ENCODE measurements at regions not wholly inside any gene's neighbourhood (a gene's known extent, or its start where the extent isn't known, plus 50 kb on each side); places are given as distances from the start of the nearest gene placed in this dataset.

- H2BK20ac ChIP-seq (ENCODE audit: low read depth, low read length), result no peak overlapping the region
- no peak overlapping the region for H2AK5ac ChIP-seq (ENCODE audit: low read depth, low read length)
- H2AFZ ChIP-seq (replicated peaks; ENCODE audit: low read length, poor library complexity), result no peak overlapping the region
- H3K14ac ChIP-seq (replicated peaks; ENCODE audit: low read depth, low read length), result no peak overlapping the region
- no peaks in the 10 kb centered on the region for H3K27me3 ChIP-seq (ENCODE audit: control insufficient read depth, insufficient read depth, low read length)
- H3K9ac ChIP-seq (ENCODE audit: low read depth, low read length), result no peak overlapping the region
- ChIA-PET POLR2A (ENCODE audit: unreplicated experiment) (no interaction called here), CTCF (no interaction called here)
- DNase-seq (no peak), ATAC-seq (ENCODE audit: low read depth) (no peak)
- no peak overlapping the region for H4K8ac ChIP-seq (ENCODE audit: low read depth in 2 of 2, low read length in 2 of 2)
- no peak overlapping the region for H3K4ac ChIP-seq (ENCODE audit: low read depth, low read length)
- dilution Hi-C loops (cut with HindIII; ENCODE audit: low sequenced_read_pairs, unreplicated experiment), result no loop called here
- H3K36me3 ChIP-seq (ENCODE audit: control insufficient read depth, insufficient read depth, low read length), result no peaks in the 10 kb centered on the region
- BruUV-seq (replicated peaks), result no TSS peak
- no peaks in the 10 kb centered on the region for H3K4me1 ChIP-seq (ENCODE audit: control insufficient read depth, insufficient read depth, low read length)
- no peak overlapping the region for H2BK120ac ChIP-seq (ENCODE audit: low read depth, low read length)
- intact Hi-C loops (cut with micrococcal nuclease), result no loop called here
- no peak overlapping the region for H4K5ac ChIP-seq (ENCODE audit: low read depth, low read length)
- no peaks in the 10 kb centered on the region; the same call in 1 of the 2 replicates for H3K9me3 ChIP-seq (ENCODE audit: control insufficient read depth, insufficient read depth, low read length)
- H2BK15ac ChIP-seq (ENCODE audit: low read depth, low read length), result no peak overlapping the region
- H3K4me3 ChIP-seq (ENCODE audit: insufficient read depth, low read depth, low read length), result no peak overlapping the region
- H3K79me1 ChIP-seq (ENCODE audit: low read depth in 1 of 2, low read length in 2 of 2), result no peaks in the 10 kb centered on the region
- TF ChIP-seq ELK1 (IDR thresholded peaks at IDR 0.05; ENCODE audit: borderline replicate concordance, low read depth, low read length), result no peak
- TF ChIP-seq SMC3 (IDR thresholded peaks at IDR 0.05; ENCODE audit: low read depth, low read length), result no peak
- TF ChIP-seq RFX5 (IDR thresholded peaks at IDR 0.05; ENCODE audit: low read depth, low read length), result no peak
- TF ChIP-seq MXI1 (IDR thresholded peaks at IDR 0.05; ENCODE audit: borderline replicate concordance, low read depth, low read length), result no peak
- TF ChIP-seq CHD1 (IDR thresholded peaks at IDR 0.05; ENCODE audit: low read depth, low read length), result no peak
- no peak overlapping the region for H2AK9ac ChIP-seq (replicated peaks; ENCODE audit: low read depth, low read length, poor library complexity)
- H3K27ac ChIP-seq (ENCODE audit: insufficient read depth, low read length), result no peak overlapping the region
- no peak overlapping the region for H3K23ac ChIP-seq (ENCODE audit: low read depth, low read length)
- H4K20me1 ChIP-seq (ENCODE audit: insufficient read depth, low read length), result no peaks in the 10 kb centered on the region
- in situ Hi-C loops (cut with MboI; ENCODE audit: low sequenced_read_pairs), result no loop called here
- no peak overlapping the region for H4K91ac ChIP-seq (ENCODE audit: insufficient read depth, low read depth, low read length)
- no peaks in the 10 kb centered on the region for H3K9me1 ChIP-seq (ENCODE audit: insufficient read depth, low read length)
- no peak overlapping the region for H3K4me2 ChIP-seq (ENCODE audit: low read depth, low read length)
- no peak overlapping the region for H2BK5ac ChIP-seq (ENCODE audit: low read depth, low read length, poor library complexity, severe bottlenecking)
- no peak overlapping the region for H3K18ac ChIP-seq (ENCODE audit: low read depth, low read length)
- no peak overlapping the region for H3K56ac ChIP-seq (ENCODE audit: extremely low read depth, insufficient read depth, low read length)
- no CpG with 5 or more reads among the region's 2 CpGs for WGBS, 2 experiments (ENCODE audit: extremely low coverage in 2 of 2, insufficient read length in 1 of 2)
Observed at GRCh38 chr9:27715651-27716050, 142.4 kb upstream of the C9orf72 start.
